H1 (cell line): ENCODE measurements at regions not wholly inside any gene's neighbourhood (a gene's known extent, or its start where the extent isn't known, plus 50 kb on each side); places are given as distances from the start of the nearest gene placed in this dataset.

Source experiments
- CTCF ChIA-PET: fragments of 300-600 bp; sonication (Branson Sonifier 250); formaldehyde crosslinking; loops from one replicate; lab custom pipeline; 2021; ENCODE audit not compliant: partially characterized antibody; lab: Charles Lee
- POLR2A ChIA-PET: fragments of 300-600 bp; sonication (Branson Sonifier 250); formaldehyde crosslinking; loops from one replicate; lab custom pipeline; 2021; ENCODE audit warnings: inconsistent platforms; ENCODE audit not compliant: partially characterized antibody; lab: Charles Lee
- DNase-seq, 2 experiments: peaks; one replicate each; pipeline versions ENCODE4 v3.0.0 to v3.0.0-alpha.2; 2010 to 2022; ENCODE audit warnings: low spot score in 2 of 2, low read depth in 1 of 2, mixed read lengths in 1 of 2
- FAIRE-seq: peaks from 2 replicates; lab custom pipeline; 2011; peaks lifted over from hg19 to GRCh38; lab: Jason Lieb, UNC
- H2AFZ ChIP-seq: 2 replicates; pipeline ENCODE4 v1.8.1; 2012; ENCODE audit warnings: low read length, inconsistent platforms
- H2AK5ac ChIP-seq: 2 replicates; pipeline ENCODE4 v1.6.1; 2013; ENCODE audit warnings: low read depth, low read length
- H2BK120ac ChIP-seq: replicated peaks from 2 replicates; pipeline ENCODE3; 2013; ENCODE audit warnings: low read depth, low read length, inconsistent platforms
- H2BK12ac ChIP-seq: 2 replicates; pipeline ENCODE4 v1.6.1; 2013; ENCODE audit warnings: low read depth, low read length
- H2BK15ac ChIP-seq: 2 replicates; pipeline ENCODE4 v1.6.1; 2013; ENCODE audit warnings: low read length
- H2BK20ac ChIP-seq: 2 replicates; pipeline ENCODE4 v1.6.1; 2013; ENCODE audit warnings: low read length
- H2BK5ac ChIP-seq: 2 replicates; pipeline ENCODE4 v1.6.1; 2013; ENCODE audit warnings: low read depth, low read length
- H3K14ac ChIP-seq: 2 replicates; pipeline ENCODE4 v1.6.1; 2013; ENCODE audit warnings: inconsistent platforms; ENCODE audit not compliant: insufficient read length
- H3K18ac ChIP-seq: 2 replicates; pipeline ENCODE4 v1.6.1; 2013; ENCODE audit warnings: low read length; ENCODE audit errors: extremely low read depth
- H3K23ac ChIP-seq: 2 replicates; pipeline ENCODE4 v1.6.1; 2013; ENCODE audit warnings: inconsistent platforms; ENCODE audit not compliant: insufficient read length
- H3K23me2 ChIP-seq: 2 replicates; pipeline ENCODE4 v1.6.1; 2013; ENCODE audit warnings: low read depth, low read length
- H3K27ac ChIP-seq: 2 replicates; pipeline ENCODE4 v1.6.1; 2011; ENCODE audit warnings: low read depth, low read length, inconsistent platforms
- H3K27me3 ChIP-seq, 4 experiments: replicated peaks in 1 of 4; 1 replicate in 1 of 4; 2 replicates in 3 of 4; pipeline versions ENCODE4 v1.6.1 to v1.8.1; 2011 to 2013; ENCODE audit warnings: low read length in 3 of 4, mild to moderate bottlenecking in 3 of 4, inconsistent platforms in 2 of 4, mixed read lengths in 2 of 4, moderate library complexity in 1 of 4; ENCODE audit not compliant: control insufficient read depth in 3 of 4, insufficient read depth in 3 of 4; ENCODE audit errors: extremely low read depth in 1 of 4
- H3K36me3 ChIP-seq, 4 experiments: 2 replicates each; pipeline versions ENCODE4 v1.6.1 to v1.8.1; 2011 to 2013; ENCODE audit warnings: mild to moderate bottlenecking in 4 of 4, low read length in 3 of 4, moderate library complexity in 2 of 4, control low read depth in 1 of 4, inconsistent platforms in 1 of 4; ENCODE audit not compliant: insufficient read depth in 4 of 4, control insufficient read depth in 2 of 4
- H3K4ac ChIP-seq: replicated peaks from 2 replicates; pipeline ENCODE3; 2013; ENCODE audit warnings: low read length, low read depth, mixed read lengths, inconsistent platforms; ENCODE audit not compliant: insufficient read length
- H3K4me1 ChIP-seq, 4 experiments: replicated peaks in 1 of 4; 1 replicate in 1 of 4; 2 replicates in 3 of 4; pipeline versions ENCODE4 v1.6.1 to v1.8.1; 2011 to 2013; ENCODE audit warnings: low read length in 3 of 4, inconsistent platforms in 2 of 4, mixed read lengths in 1 of 4; ENCODE audit not compliant: insufficient read depth in 4 of 4, control insufficient read depth in 3 of 4
- H3K4me2 ChIP-seq, 2 experiments: 2 replicates each; pipeline versions ENCODE4 v1.6.1 to v1.8.1; 2011 to 2013; ENCODE audit warnings: low read depth in 2 of 2, low read length in 2 of 2, control low read depth in 1 of 2, inconsistent platforms in 1 of 2, mild to moderate bottlenecking in 1 of 2; ENCODE audit not compliant: insufficient read depth in 1 of 2
- H3K4me3 ChIP-seq, 4 experiments: fragments of 200-600, 300-600 bp in 1 of 4; sonication (generic), shearing (Covaris generic), sonication (Bioruptor Twin) in 1 of 4; 2 replicates each; pipeline versions ENCODE4 v1.5.1 to v1.8.1; 2011 to 2016; ENCODE audit warnings: low read length in 4 of 4, low read depth in 3 of 4, control low read depth in 2 of 4, inconsistent platforms in 2 of 4, mild to moderate bottlenecking in 2 of 4, mixed read lengths in 1 of 4, moderate library complexity in 1 of 4; ENCODE audit not compliant: insufficient read depth in 2 of 4; ENCODE audit errors: extremely low read depth in 1 of 4
- H3K56ac ChIP-seq: replicated peaks from 2 replicates; pipeline ENCODE3; 2013; ENCODE audit warnings: low read depth, mild to moderate bottlenecking, mixed read lengths, low read length, inconsistent platforms; ENCODE audit not compliant: insufficient read length
- H3K79me1 ChIP-seq: 2 replicates; pipeline ENCODE4 v1.6.1; 2013; ENCODE audit warnings: low read depth, low read length, control low read depth
- H3K79me2 ChIP-seq, 2 experiments: 2 replicates each; pipeline versions ENCODE4 v1.6.1 to v1.8.1; 2012 to 2013; ENCODE audit warnings: low read length in 2 of 2, mild to moderate bottlenecking in 2 of 2, inconsistent platforms in 1 of 2; ENCODE audit not compliant: insufficient read depth in 2 of 2, control insufficient read depth in 1 of 2
- H3K9ac ChIP-seq, 4 experiments: replicated peaks in 1 of 4; 1 replicate in 1 of 4; 2 replicates in 3 of 4; pipeline versions ENCODE4 v1.6.1 to v1.8.1; 2011 to 2013; ENCODE audit warnings: low read depth in 3 of 4, low read length in 3 of 4, control low read depth in 2 of 4, mild to moderate bottlenecking in 2 of 4, moderate library complexity in 2 of 4, inconsistent platforms in 1 of 4; ENCODE audit errors: extremely low read depth in 1 of 4
- H3K9me3 ChIP-seq, 2 experiments: 2 replicates each; pipeline versions ENCODE4 v1.6.1 to v1.8.1; 2012 to 2013; ENCODE audit warnings: mild to moderate bottlenecking in 2 of 2, moderate library complexity in 2 of 2, control low read depth in 1 of 2, inconsistent platforms in 1 of 2, low read depth in 1 of 2, low read length in 1 of 2, mixed read lengths in 1 of 2; ENCODE audit not compliant: insufficient read depth in 2 of 2
- H4K20me1 ChIP-seq, 2 experiments: replicated peaks in 1 of 2; 2 replicates each; pipeline versions ENCODE3 to v1.8.1; 2011 to 2013; ENCODE audit warnings: inconsistent platforms in 2 of 2, low read length in 2 of 2, mild to moderate bottlenecking in 1 of 2; ENCODE audit not compliant: insufficient read depth in 2 of 2, control insufficient read depth in 1 of 2
- H4K5ac ChIP-seq: 2 replicates; pipeline ENCODE4 v1.6.1; 2013; ENCODE audit warnings: low read length, low read depth, mixed read lengths, inconsistent platforms; ENCODE audit not compliant: insufficient read length
- H4K8ac ChIP-seq: 2 replicates; pipeline ENCODE4 v1.8.0; 2013; ENCODE audit warnings: mild to moderate bottlenecking, moderate library complexity, low read length, inconsistent platforms; ENCODE audit not compliant: insufficient read depth; ENCODE audit errors: extremely low read depth
- H4K91ac ChIP-seq: replicated peaks from 2 replicates; pipeline ENCODE3; 2013; ENCODE audit warnings: low read length, mixed read lengths, inconsistent platforms; ENCODE audit not compliant: insufficient read length
- SIX5 ChIP-seq: IDR thresholded peaks from 2 replicates; pipeline ENCODE4 v1.6.1; 2011; ENCODE audit warnings: mild to moderate bottlenecking, low read depth, low read length
- SRF ChIP-seq: IDR thresholded peaks from 2 replicates; pipeline ENCODE4 v1.6.1; 2011; ENCODE audit warnings: mild to moderate bottlenecking, low read depth, low read length, moderate library complexity
- WGBS, 2 experiments: shearing (Covaris generic) in 1 of 2; methylation state at CpG; one replicate each; pipeline versions ENCODE4 v1.1.6 to v1.1.7; 2013 to 2015; ENCODE audit warnings: low lambda C conversion rate in 2 of 2, mixed read lengths in 2 of 2, inconsistent platforms in 1 of 2, low coverage in 1 of 2, missing lambda C conversion rate in 1 of 2; ENCODE audit not compliant: insufficient replicate concordance in 2 of 2, insufficient coverage in 1 of 2, insufficient read length in 1 of 2; ENCODE audit errors: extremely low coverage in 1 of 2, missing lambda C conversion rate in 1 of 2; 5-methylcytosine and 5-hydroxymethylcytosine counted together

GRCh38 chr20:51132279-51132678, 109.4 kb upstream of the KCNG1 start:
- Histone ChIP-seq H4K91ac (no peak overlapping the region), H2AFZ (no peak overlapping the region)

More at GRCh38 chr20:51132279-51132678, 109.4 kb upstream of the KCNG1 start:
- Histone ChIP-seq H3K23me2 (no peaks in the 10 kb centered on the region), H3K23ac (no peak overlapping the region), H3K9ac (no peak overlapping the region), H3K27me3 (no peaks in the 10 kb centered on the region), H3K4ac (no peak overlapping the region), H3K4me1 (no peaks in the 10 kb centered on the region), H2BK15ac (no peak overlapping the region), H3K18ac (no peak overlapping the region), H2BK20ac (no peak overlapping the region), H3K4me2 (no peak overlapping the region), H4K5ac (no peak overlapping the region), H2BK120ac (no peak overlapping the region), H4K8ac (no peak overlapping the region), H3K36me3 (no peaks in the 10 kb centered on the region), H3K79me2 (no peaks in the 10 kb centered on the region), H4K20me1 (no peaks in the 10 kb centered on the region), H3K56ac (no peak overlapping the region), H3K79me1 (no peaks in the 10 kb centered on the region), H2BK12ac (no peak overlapping the region), H3K14ac (no peak overlapping the region), H2BK5ac (no peak overlapping the region), H3K4me3 (no peak overlapping the region), H3K9me3 (no peaks in the 10 kb centered on the region), H2AK5ac (no peak overlapping the region), H3K27ac (no peak overlapping the region)
- WGBS, 2 experiments = 93% methylated on average over 7 of the region's 7 CpGs; no CpG with 5 or more reads in 1 of the 2 experiments
- DNase-seq (no peak), FAIRE-seq (no peak)
- ChIA-PET POLR2A (interaction anchor here (1.3 kb wide), 1 partner anchor 17 kb away, joined by 3 read pairs; no protein-coding TSS in a partner anchor), CTCF (interaction anchor here (0.6 to 1.6 kb wide), 7 partner anchors 9 to 194 kb away, joined by 3 to 6 read pairs (median 3); no protein-coding TSS in a partner anchor)
- TF ChIP-seq SIX5 (no peak), SRF (no peak)
